ENCODE measurements at regions not wholly inside any gene's neighbourhood (a gene's known extent, or its start where the extent isn't known, plus 50 kb on each side); places are given as distances from the start of the nearest gene placed in this dataset.

DNA sequence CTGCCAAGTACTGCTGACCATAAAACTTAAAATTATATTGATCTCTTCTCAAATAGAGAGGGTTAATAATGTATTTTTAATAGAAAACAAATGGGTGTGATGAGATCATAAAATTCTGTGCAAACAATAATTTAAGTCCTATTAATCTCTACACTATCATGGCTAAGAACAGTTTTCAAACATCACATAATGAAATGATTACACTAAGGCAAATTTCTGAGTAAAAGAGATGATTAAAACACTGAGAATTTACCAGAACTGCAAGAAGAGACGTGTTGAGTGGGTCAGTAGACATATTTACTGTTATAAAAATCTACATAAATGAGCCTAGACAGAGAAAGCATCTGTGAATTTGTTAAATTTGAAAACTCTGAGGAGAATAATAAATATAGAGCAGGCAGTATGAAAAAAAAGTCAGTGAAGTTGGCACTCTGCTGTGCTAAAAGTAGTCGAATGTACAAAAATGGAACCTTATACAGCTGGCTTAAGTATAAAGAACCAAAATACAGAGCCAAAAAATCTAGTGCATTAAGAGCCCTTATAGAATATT, 302.6 kb upstream of the MANEA start:
- TF ChIP-seq YY1 (IDR thresholded peaks at IDR 0.05; ENCODE audit: extremely low read depth, insufficient replicate concordance, low read depth, low read length) = no peak
- TF ChIP-seq, protein P1, sequence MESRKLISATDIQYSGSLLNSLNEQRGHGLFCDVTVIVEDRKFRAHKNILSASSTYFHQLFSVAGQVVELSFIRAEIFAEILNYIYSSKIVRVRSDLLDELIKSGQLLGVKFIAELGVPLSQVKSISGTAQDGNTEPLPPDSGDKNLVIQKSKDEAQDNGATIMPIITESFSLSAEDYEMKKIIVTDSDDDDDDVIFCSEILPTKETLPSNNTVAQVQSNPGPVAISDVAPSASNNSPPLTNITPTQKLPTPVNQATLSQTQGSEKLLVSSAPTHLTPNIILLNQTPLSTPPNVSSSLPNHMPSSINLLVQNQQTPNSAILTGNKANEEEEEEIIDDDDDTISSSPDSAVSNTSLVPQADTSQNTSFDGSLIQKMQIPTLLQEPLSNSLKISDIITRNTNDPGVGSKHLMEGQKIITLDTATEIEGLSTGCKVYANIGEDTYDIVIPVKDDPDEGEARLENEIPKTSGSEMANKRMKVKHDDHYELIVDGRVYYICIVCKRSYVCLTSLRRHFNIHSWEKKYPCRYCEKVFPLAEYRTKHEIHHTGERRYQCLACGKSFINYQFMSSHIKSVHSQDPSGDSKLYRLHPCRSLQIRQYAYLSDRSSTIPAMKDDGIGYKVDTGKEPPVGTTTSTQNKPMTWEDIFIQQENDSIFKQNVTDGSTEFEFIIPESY (IDR thresholded peaks at IDR 0.05; ENCODE audit: extremely low read depth, insufficient replicate concordance, low read length) = no peak
- no peak for TF ChIP-seq CBX3 (IDR thresholded peaks at IDR 0.05; ENCODE audit: low read depth)
- TF ChIP-seq, protein P2, sequence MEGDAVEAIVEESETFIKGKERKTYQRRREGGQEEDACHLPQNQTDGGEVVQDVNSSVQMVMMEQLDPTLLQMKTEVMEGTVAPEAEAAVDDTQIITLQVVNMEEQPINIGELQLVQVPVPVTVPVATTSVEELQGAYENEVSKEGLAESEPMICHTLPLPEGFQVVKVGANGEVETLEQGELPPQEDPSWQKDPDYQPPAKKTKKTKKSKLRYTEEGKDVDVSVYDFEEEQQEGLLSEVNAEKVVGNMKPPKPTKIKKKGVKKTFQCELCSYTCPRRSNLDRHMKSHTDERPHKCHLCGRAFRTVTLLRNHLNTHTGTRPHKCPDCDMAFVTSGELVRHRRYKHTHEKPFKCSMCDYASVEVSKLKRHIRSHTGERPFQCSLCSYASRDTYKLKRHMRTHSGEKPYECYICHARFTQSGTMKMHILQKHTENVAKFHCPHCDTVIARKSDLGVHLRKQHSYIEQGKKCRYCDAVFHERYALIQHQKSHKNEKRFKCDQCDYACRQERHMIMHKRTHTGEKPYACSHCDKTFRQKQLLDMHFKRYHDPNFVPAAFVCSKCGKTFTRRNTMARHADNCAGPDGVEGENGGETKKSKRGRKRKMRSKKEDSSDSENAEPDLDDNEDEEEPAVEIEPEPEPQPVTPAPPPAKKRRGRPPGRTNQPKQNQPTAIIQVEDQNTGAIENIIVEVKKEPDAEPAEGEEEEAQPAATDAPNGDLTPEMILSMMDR (IDR thresholded peaks at IDR 0.05 in 2 of 3, conservative IDR thresholded peaks at IDR 0.05 in 1 of 3; ENCODE audit: borderline replicate concordance in 1 of 3, insufficient read depth in 1 of 3, low read depth in 2 of 3, low read length in 2 of 3) = no peak
- no peak for TF ChIP-seq SP1 (IDR thresholded peaks at IDR 0.05; ENCODE audit: low read depth)
- TF ChIP-seq POLR2A (IDR thresholded peaks at IDR 0.05; ENCODE audit: borderline replicate concordance, extremely low read depth, insufficient read depth, insufficient read length) = no peak
- TF ChIP-seq, protein P3, sequence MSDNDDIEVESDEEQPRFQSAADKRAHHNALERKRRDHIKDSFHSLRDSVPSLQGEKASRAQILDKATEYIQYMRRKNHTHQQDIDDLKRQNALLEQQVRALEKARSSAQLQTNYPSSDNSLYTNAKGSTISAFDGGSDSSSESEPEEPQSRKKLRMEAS (IDR thresholded peaks at IDR 0.05) = no peak
- TF ChIP-seq JUND (IDR thresholded peaks at IDR 0.05) = no peak
- no peak for TF ChIP-seq EZH2 (IDR thresholded peaks at IDR 0.05)
- no peak for TF ChIP-seq SIN3A (IDR thresholded peaks at IDR 0.05; ENCODE audit: low read depth)
- TF ChIP-seq, protein P4, sequence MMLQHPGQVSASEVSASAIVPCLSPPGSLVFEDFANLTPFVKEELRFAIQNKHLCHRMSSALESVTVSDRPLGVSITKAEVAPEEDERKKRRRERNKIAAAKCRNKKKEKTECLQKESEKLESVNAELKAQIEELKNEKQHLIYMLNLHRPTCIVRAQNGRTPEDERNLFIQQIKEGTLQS (IDR thresholded peaks at IDR 0.05) = no peak
- TF ChIP-seq TCF7L2 (IDR thresholded peaks at IDR 0.05; ENCODE audit: borderline replicate concordance, extremely low read depth, insufficient read depth, insufficient read length) = no peak
- TF ChIP-seq FOSL1 (IDR thresholded peaks at IDR 0.05; ENCODE audit: low read depth) = no peak
- TF ChIP-seq EZH2phosphoT487 (IDR thresholded peaks at IDR 0.05; ENCODE audit: borderline replicate concordance) = no peak
- no peak for TF ChIP-seq POLR2AphosphoS5 (IDR thresholded peaks at IDR 0.05; ENCODE audit: low read depth, low read length)
- TF ChIP-seq, protein P5, sequence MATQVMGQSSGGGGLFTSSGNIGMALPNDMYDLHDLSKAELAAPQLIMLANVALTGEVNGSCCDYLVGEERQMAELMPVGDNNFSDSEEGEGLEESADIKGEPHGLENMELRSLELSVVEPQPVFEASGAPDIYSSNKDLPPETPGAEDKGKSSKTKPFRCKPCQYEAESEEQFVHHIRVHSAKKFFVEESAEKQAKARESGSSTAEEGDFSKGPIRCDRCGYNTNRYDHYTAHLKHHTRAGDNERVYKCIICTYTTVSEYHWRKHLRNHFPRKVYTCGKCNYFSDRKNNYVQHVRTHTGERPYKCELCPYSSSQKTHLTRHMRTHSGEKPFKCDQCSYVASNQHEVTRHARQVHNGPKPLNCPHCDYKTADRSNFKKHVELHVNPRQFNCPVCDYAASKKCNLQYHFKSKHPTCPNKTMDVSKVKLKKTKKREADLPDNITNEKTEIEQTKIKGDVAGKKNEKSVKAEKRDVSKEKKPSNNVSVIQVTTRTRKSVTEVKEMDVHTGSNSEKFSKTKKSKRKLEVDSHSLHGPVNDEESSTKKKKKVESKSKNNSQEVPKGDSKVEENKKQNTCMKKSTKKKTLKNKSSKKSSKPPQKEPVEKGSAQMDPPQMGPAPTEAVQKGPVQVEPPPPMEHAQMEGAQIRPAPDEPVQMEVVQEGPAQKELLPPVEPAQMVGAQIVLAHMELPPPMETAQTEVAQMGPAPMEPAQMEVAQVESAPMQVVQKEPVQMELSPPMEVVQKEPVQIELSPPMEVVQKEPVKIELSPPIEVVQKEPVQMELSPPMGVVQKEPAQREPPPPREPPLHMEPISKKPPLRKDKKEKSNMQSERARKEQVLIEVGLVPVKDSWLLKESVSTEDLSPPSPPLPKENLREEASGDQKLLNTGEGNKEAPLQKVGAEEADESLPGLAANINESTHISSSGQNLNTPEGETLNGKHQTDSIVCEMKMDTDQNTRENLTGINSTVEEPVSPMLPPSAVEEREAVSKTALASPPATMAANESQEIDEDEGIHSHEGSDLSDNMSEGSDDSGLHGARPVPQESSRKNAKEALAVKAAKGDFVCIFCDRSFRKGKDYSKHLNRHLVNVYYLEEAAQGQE (IDR thresholded peaks at IDR 0.05; ENCODE audit: low read depth) = no peak
- no peak for TF ChIP-seq SRF (IDR thresholded peaks at IDR 0.05; ENCODE audit: low read depth)
- no peak for TF ChIP-seq ZNF274 (IDR thresholded peaks at IDR 0.05; ENCODE audit: low read depth, low read length)
- H3K9me3 ChIP-seq (ENCODE audit: control insufficient read depth in 1 of 2, insufficient read depth in 1 of 2, low read depth in 1 of 2, low read length in 2 of 2) = no peaks in the 10 kb centered on the region
- BruUV-seq (replicated peaks) = no TSS peak
- no peaks in the 10 kb centered on the region for H3K27me3 ChIP-seq (ENCODE audit: insufficient read depth, low read length)
- ChIA-PET POLR2A (no interaction called here), RAD21 (ENCODE audit: low non-redundant PET in 1 of 2, low total read pairs in 2 of 2, uncharacterized antibody in 2 of 2, unreplicated experiment in 2 of 2) (no interaction called here), CTCF (no interaction called here)
- ATAC-seq (no peak), DNase-seq (ENCODE audit: low read depth, low spot score) (no peak)
- H3K4me1 ChIP-seq (ENCODE audit: control insufficient read depth in 1 of 2, insufficient read depth in 2 of 2, low read length in 2 of 2) = no peaks in the 10 kb centered on the region
- no peaks in the 10 kb centered on the region for H4K20me1 ChIP-seq (ENCODE audit: insufficient read depth)
- H3K36me3 ChIP-seq (ENCODE audit: control insufficient read depth in 1 of 2, insufficient read depth in 2 of 2, low read length in 2 of 2) = no peaks in the 10 kb centered on the region
- intact Hi-C loops (cut with micrococcal nuclease) = no loop called here
- no peak overlapping the region for H3K9ac ChIP-seq (ENCODE audit: low read length)
- no peak overlapping the region for H3K4me3 ChIP-seq (replicated peaks in 1 of 2; ENCODE audit: low read depth in 1 of 2, low read length in 2 of 2)
- H3K4me2 ChIP-seq (ENCODE audit: low read length) = no peak overlapping the region
- H3K27ac ChIP-seq (ENCODE audit: low read depth, low read length) = no peak overlapping the region
- H2AFZ ChIP-seq (ENCODE audit: low read depth, low read length, poor library complexity, severe bottlenecking) = no peak overlapping the region
- H3K9me2 ChIP-seq (ENCODE audit: insufficient read depth) = no peaks in the 10 kb centered on the region
- H3K79me2 ChIP-seq (ENCODE audit: insufficient read depth, low read length) = no peaks in the 10 kb centered on the region
